ENCODE measurements at regions not wholly inside any gene's neighbourhood (a gene's known extent, or its start where the extent isn't known, plus 50 kb on each side); places are given as distances from the start of the nearest gene placed in this dataset.
"Not testable (repeated sequence)": the region's sequence is repeated elsewhere in the genome, so short reads cannot be mapped to it uniquely, and the experiment has no call there.

DNA sequence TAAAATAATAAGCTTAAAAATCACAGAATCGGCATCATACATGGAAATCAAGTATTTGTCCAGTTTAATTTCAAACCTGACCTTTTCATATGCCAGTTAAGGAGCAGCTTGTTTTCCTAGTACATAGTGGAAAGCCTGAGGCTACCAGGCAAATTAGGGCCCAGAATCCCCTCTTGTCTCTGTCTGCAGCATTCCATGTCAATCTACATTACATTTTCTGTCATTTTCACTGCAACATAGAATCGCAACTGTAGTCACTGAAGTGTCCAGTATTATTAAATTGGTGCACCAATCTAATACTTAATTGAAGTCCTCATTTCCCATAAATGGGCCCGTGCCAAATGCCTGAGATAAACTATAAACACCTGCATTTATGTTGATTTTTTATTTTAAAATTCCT lies 1352.2 kb upstream of the ACO1 start:
- 80 to 82% methylated on average over 3 of the region's 3 CpGs for WGBS, 2 donors
- intact Hi-C loops (cut with DNase I; ENCODE audit: low total_unique reads), result no loop called here
- no peak for DNase-seq (ENCODE audit: low spot score in 2 of 2)
- H3K4me3 ChIP-seq (ENCODE audit: low read depth, poor library complexity, severe bottlenecking), result no peak overlapping the region
- TF ChIP-seq POLR2A (IDR thresholded peaks at IDR 0.05), result no peak
- TF ChIP-seq, protein P1, sequence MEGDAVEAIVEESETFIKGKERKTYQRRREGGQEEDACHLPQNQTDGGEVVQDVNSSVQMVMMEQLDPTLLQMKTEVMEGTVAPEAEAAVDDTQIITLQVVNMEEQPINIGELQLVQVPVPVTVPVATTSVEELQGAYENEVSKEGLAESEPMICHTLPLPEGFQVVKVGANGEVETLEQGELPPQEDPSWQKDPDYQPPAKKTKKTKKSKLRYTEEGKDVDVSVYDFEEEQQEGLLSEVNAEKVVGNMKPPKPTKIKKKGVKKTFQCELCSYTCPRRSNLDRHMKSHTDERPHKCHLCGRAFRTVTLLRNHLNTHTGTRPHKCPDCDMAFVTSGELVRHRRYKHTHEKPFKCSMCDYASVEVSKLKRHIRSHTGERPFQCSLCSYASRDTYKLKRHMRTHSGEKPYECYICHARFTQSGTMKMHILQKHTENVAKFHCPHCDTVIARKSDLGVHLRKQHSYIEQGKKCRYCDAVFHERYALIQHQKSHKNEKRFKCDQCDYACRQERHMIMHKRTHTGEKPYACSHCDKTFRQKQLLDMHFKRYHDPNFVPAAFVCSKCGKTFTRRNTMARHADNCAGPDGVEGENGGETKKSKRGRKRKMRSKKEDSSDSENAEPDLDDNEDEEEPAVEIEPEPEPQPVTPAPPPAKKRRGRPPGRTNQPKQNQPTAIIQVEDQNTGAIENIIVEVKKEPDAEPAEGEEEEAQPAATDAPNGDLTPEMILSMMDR (IDR thresholded peaks at IDR 0.05), result no peak

DNA sequence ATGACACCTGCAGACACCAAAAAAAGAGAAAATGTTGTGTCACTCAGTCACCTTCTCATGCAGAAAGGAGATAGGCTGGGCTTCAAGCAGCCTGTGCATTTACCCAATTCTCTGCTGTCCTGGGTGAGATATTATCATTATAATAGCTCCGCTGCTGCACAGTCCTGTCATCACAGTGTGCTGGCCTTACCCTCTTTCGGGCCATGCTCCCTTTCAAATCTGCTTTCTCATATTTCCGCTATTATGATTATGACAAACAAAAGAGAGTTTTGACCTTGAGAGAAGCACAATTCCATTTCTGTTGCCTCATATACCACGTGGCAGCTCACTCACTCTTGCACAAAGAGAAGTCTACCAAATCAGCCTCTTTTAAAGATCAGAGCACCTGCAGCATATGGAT lies 1350.1 kb upstream of the ACO1 start:
- TF ChIP-seq, protein P1 (IDR thresholded peaks at IDR 0.05), result no peak
- TF ChIP-seq POLR2A (IDR thresholded peaks at IDR 0.05), result no peak
- intact Hi-C loops (cut with DNase I; ENCODE audit: low total_unique reads), result no loop called here
- WGBS, 2 donors, result 79 to 80% methylated on average over 4 of the region's 4 CpGs
- no peak overlapping the region for H3K4me3 ChIP-seq (ENCODE audit: low read depth, poor library complexity, severe bottlenecking)
- DNase-seq (ENCODE audit: low spot score in 2 of 2), result no peak

DNA sequence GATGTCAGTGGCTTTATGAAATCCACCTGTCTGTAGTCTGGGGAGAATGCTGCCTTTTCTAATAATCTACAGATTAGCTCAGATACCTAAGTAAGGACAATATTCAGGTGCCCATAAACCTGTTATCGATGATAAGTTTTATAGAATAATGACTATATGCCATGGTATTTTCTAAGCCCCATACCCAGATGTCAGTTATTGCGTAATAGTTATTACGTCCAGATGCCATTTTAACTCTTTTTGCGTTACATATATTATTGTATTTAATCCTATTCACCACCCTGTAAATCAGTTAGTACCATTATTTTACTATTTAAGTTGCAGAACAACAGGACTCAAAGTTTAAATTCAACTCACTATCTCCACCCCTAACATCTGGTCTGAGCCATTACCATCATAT lies 1343.9 kb upstream of the ACO1 start:
- WGBS, 2 donors, result 70 to 76% methylated on average over 4 of the region's 4 CpGs
- no peak overlapping the region for H3K4me3 ChIP-seq (ENCODE audit: low read depth, poor library complexity, severe bottlenecking)
- TF ChIP-seq, protein P1 (IDR thresholded peaks at IDR 0.05), result no peak
- TF ChIP-seq POLR2A (IDR thresholded peaks at IDR 0.05), result no peak
- intact Hi-C loops (cut with DNase I; ENCODE audit: low total_unique reads), result no loop called here
- DNase-seq (ENCODE audit: low spot score in 2 of 2), result no peak

DNA sequence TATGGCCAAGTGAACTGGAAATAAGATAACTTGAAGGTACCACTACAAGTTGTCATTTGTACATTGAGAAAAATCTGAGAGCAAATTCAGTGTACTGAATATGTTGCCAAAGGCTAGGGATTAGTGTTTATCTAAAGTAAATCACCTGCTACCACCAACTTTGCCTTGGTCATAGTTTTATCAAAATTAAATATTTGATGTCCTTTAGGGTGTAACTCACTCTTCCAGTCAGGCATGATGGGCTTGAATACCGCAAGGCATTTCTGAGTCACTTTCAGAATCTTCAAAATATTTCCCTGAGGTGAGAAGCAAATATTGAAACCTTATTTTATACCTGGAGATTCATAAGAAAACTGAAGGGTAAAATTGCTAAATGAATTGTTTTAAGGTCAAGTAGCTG lies 1338.6 kb upstream of the ACO1 start:
- 56 to 57% methylated on average over 1 of the region's 1 CpG for WGBS, 2 donors
- TF ChIP-seq POLR2A (IDR thresholded peaks at IDR 0.05), result no peak
- TF ChIP-seq, protein P1 (IDR thresholded peaks at IDR 0.05), result no peak
- H3K4me3 ChIP-seq (ENCODE audit: low read depth, poor library complexity, severe bottlenecking), result no peak overlapping the region
- intact Hi-C loops (cut with DNase I; ENCODE audit: low total_unique reads), result no loop called here
- no peak for DNase-seq (ENCODE audit: low spot score in 2 of 2)

DNA sequence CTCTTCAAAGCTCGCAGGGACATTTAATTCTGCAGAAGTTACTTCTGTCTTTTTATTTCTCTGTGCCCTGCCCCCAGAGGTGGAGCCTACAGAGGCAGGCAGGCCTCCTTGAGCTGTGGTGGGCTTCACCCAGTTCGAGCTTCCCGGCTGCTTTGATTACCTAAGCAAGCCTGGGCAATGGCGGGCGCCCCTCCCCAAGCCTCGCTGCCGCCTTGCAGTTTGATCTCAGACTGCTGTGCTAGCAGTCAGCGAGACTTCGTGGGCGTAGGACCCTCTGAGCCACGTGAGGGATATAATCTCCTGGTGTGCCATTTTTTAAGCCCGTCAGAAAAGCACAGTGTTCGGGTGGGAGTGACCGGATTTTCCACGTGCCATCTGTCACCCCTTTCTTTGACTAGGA lies 1322.9 kb upstream of the ACO1 start:
- DNase-seq (ENCODE audit: low spot score in 2 of 2); intact Hi-C loops (cut with DNase I; ENCODE audit: low total_unique reads); H3K4me3 ChIP-seq (ENCODE audit: low read depth, poor library complexity, severe bottlenecking): not testable (repeated sequence)
- 87 to 88% methylated on average over 15 of the region's 15 CpGs for WGBS, 2 donors

DNA sequence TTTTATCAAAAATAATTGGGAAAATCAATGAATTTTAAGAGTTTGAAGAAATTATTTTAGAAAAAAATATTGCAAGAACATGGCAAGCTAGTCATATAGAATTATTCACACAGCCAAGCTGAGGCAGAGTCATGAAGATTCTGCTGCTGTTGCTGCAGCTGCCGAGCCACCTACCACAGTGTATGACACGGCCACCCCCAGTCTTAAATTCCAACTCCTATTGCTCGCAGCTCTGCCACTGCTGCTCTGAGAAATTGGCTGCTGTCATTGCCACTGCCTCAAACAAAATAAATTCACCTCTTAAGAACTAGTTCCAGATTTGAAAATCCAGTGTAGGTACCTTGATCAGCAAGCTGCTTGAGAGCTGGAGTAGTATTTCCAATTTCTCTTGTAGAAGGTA lies 1318.8 kb upstream of the ACO1 start:
- 54 to 62% methylated on average over 3 of the region's 3 CpGs for WGBS, 2 donors
- DNase-seq (ENCODE audit: low spot score in 2 of 2), result no peak
- TF ChIP-seq, protein P1 (IDR thresholded peaks at IDR 0.05), result no peak
- TF ChIP-seq POLR2A (IDR thresholded peaks at IDR 0.05), result no peak
- H3K4me3 ChIP-seq (ENCODE audit: low read depth, poor library complexity, severe bottlenecking), result no peak overlapping the region
- intact Hi-C loops (cut with DNase I; ENCODE audit: low total_unique reads), result no loop called here

Data from lower leg skin (tissue), 4 donors.